CD14-positive monocyte (primary cell): ENCODE measurements at regions not wholly inside any gene's neighbourhood (a gene's known extent, or its start where the extent isn't known, plus 50 kb on each side); places are given as distances from the start of the nearest gene placed in this dataset.

ENCODE experiments used
- DNase-seq, 3 donors: peaks; one replicate each; pipeline ENCODE4 v3.0.0-alpha.2; 2011 to 2022
- H2AFZ ChIP-seq: 2 replicates; pipeline ENCODE4 v1.6.0; 2012; ENCODE audit warnings: mild to moderate bottlenecking, low read depth, low read length, inconsistent platforms; ENCODE audit not compliant: insufficient read depth, poor library complexity, severe bottlenecking
- H3K27ac ChIP-seq, 2 donors: 1 replicate in 1 of 2; 2 replicates in 1 of 2; pipeline ENCODE4 v1.5.1; 2012 to 2013; ENCODE audit warnings: low read length in 2 of 2, control low read depth in 1 of 2, inconsistent platforms in 1 of 2, low read depth in 1 of 2, mild to moderate bottlenecking in 1 of 2
- H3K27me3 ChIP-seq, 2 donors: one replicate each; pipeline versions ENCODE4 v1.6.0 to v1.6.1; 2011 to 2013; ENCODE audit warnings: low read length in 2 of 2; ENCODE audit not compliant: control insufficient read depth in 2 of 2, insufficient read depth in 2 of 2
- H3K36me3 ChIP-seq, 2 donors: replicated peaks in 1 of 2; 1 replicate in 1 of 2; 2 replicates in 1 of 2; pipeline versions ENCODE4 v1.5.1 to v1.6.1; 2012 to 2013; ENCODE audit warnings: low read length in 2 of 2, control low read depth in 1 of 2, inconsistent platforms in 1 of 2, mild to moderate bottlenecking in 1 of 2; ENCODE audit not compliant: insufficient read depth in 2 of 2, control insufficient read depth in 1 of 2
- H3K4me1 ChIP-seq, 2 donors: 1 replicate in 1 of 2; 2 replicates in 1 of 2; pipeline versions ENCODE4 v1.5.1 to v1.6.1; 2012 to 2013; ENCODE audit warnings: low read length in 2 of 2, control low read depth in 1 of 2, inconsistent platforms in 1 of 2, mild to moderate bottlenecking in 1 of 2, moderate library complexity in 1 of 2; ENCODE audit not compliant: insufficient read depth in 2 of 2, control insufficient read depth in 1 of 2
- H3K4me2 ChIP-seq: replicated peaks from 2 replicates; pipeline ENCODE3; 2012; ENCODE audit warnings: low read length, moderate library complexity, mild to moderate bottlenecking; ENCODE audit not compliant: poor library complexity, severe bottlenecking; ENCODE audit errors: extremely low read depth
- H3K4me3 ChIP-seq, 3 experiments: fragments of 200-600 bp in 1 of 3; sonication (generic) in 1 of 3; replicated peaks in 1 of 3; 1 replicate in 2 of 3; 2 replicates in 1 of 3; pipeline ENCODE4 v1.5.1; 2011 to 2013; ENCODE audit warnings: low read length in 3 of 3, mild to moderate bottlenecking in 3 of 3, control low read depth in 2 of 3, low read depth in 2 of 3, inconsistent platforms in 1 of 3, moderate library complexity in 1 of 3
- H3K79me2 ChIP-seq: 2 replicates; pipeline ENCODE4 v1.6.0; 2012; ENCODE audit warnings: mild to moderate bottlenecking, control low read depth, inconsistent platforms, low read length, moderate library complexity; ENCODE audit not compliant: insufficient read depth
- H3K9ac ChIP-seq: 2 replicates; pipeline ENCODE4 v1.6.0; 2017; ENCODE audit warnings: low read length, mild to moderate bottlenecking; ENCODE audit not compliant: insufficient read depth, poor library complexity, severe bottlenecking
- H3K9me3 ChIP-seq, 2 donors: replicated peaks in 1 of 2; 1 replicate in 1 of 2; 2 replicates in 1 of 2; pipeline versions ENCODE4 v1.5.1 to v1.6.1; 2012 to 2013; ENCODE audit warnings: low read length in 2 of 2, control low read depth in 1 of 2; ENCODE audit not compliant: control insufficient read depth in 1 of 2, insufficient read depth in 1 of 2
- H4K20me1 ChIP-seq: 2 replicates; pipeline ENCODE4 v1.6.0; 2012; ENCODE audit warnings: mild to moderate bottlenecking, low read length, control low read depth, moderate library complexity; ENCODE audit not compliant: insufficient read depth
- H3K27ac Mint-ChIP-seq, 7 donors: one replicate each; pipeline ENCODE4 v1.8.0; 2020; ENCODE audit warnings: mild to moderate bottlenecking in 7 of 7, mixed read lengths in 7 of 7, moderate library complexity in 6 of 7, inconsistent platforms in 2 of 7
- H3K27me3 Mint-ChIP-seq, 3 donors: one replicate each; pipeline ENCODE4 v1.8.0; 2021 to 2022; ENCODE audit warnings: low read depth in 3 of 3, mild to moderate bottlenecking in 3 of 3, mixed read lengths in 3 of 3, moderate library complexity in 3 of 3, inconsistent platforms in 1 of 3
- H3K36me3 Mint-ChIP-seq, 2 donors: one replicate each; pipeline ENCODE4 v1.8.0; 2020; ENCODE audit warnings: mixed read lengths in 2 of 2, inconsistent platforms in 1 of 2, mild to moderate bottlenecking in 1 of 2
- H3K4me1 Mint-ChIP-seq: one replicate; pipeline ENCODE4 v1.8.0; 2020; ENCODE audit warnings: mild to moderate bottlenecking, mixed read lengths
- H3K4me3 Mint-ChIP-seq, 2 donors: one replicate each; pipeline ENCODE4 v1.8.0; 2020; ENCODE audit warnings: mild to moderate bottlenecking in 2 of 2, mixed read lengths in 2 of 2, moderate library complexity in 1 of 2
- H3K9me3 Mint-ChIP-seq, 7 donors: one replicate each; pipeline ENCODE4 v1.8.0; 2020 to 2022; ENCODE audit warnings: mixed read lengths in 7 of 7, mild to moderate bottlenecking in 6 of 7, moderate library complexity in 6 of 7, inconsistent platforms in 2 of 7
- WGBS: methylation state at CpG from one replicate; pipeline ENCODE4 v1.1.5; 2013; ENCODE audit warnings: missing lambda C conversion rate; ENCODE audit not compliant: insufficient coverage; 5-methylcytosine and 5-hydroxymethylcytosine counted together
- intact Hi-C, 2 donors: fragments of 100-400 bp; cut with micrococcal nuclease; formaldehyde crosslinking; loops; one replicate each; pipeline versions ENCODE4 v1.15.0 to v1.15.1; 2023
- TF ChIP-seq, protein P1 (sequence below): fragments of 200-600 bp; IDR thresholded peaks from one replicate; pipeline ENCODE4 v1.8.0; 2022; ENCODE audit warnings: antibody characterized with exemption, mild to moderate bottlenecking

GRCh38 chr6:93889713-93890112 is 470.4 kb upstream of the EPHA7 start:
- H3K9ac ChIP-seq: no peak overlapping the region
- Mint-ChIP-seq H3K27me3 (no peaks in the 10 kb centered on the region), H3K36me3 (no peaks in the 10 kb centered on the region), H3K4me1 (no peaks in the 10 kb centered on the region), H3K9me3 (peaks cover 0 to 2% (median 0%) of the 10 kb centered on the region in 7 donors), H3K4me3 (no peak overlapping the region), H3K27ac (no peak overlapping the region)
- H2AFZ ChIP-seq: no peak overlapping the region
- intact Hi-C loops: no loop called here
- no peaks in the 10 kb centered on the region for H3K4me1 ChIP-seq
- TF ChIP-seq, protein P1, sequence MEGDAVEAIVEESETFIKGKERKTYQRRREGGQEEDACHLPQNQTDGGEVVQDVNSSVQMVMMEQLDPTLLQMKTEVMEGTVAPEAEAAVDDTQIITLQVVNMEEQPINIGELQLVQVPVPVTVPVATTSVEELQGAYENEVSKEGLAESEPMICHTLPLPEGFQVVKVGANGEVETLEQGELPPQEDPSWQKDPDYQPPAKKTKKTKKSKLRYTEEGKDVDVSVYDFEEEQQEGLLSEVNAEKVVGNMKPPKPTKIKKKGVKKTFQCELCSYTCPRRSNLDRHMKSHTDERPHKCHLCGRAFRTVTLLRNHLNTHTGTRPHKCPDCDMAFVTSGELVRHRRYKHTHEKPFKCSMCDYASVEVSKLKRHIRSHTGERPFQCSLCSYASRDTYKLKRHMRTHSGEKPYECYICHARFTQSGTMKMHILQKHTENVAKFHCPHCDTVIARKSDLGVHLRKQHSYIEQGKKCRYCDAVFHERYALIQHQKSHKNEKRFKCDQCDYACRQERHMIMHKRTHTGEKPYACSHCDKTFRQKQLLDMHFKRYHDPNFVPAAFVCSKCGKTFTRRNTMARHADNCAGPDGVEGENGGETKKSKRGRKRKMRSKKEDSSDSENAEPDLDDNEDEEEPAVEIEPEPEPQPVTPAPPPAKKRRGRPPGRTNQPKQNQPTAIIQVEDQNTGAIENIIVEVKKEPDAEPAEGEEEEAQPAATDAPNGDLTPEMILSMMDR: no peak
- H3K4me2 ChIP-seq: no peak overlapping the region
- H3K27me3 ChIP-seq: no peaks in the 10 kb centered on the region
- no peaks in the 10 kb centered on the region for H3K79me2 ChIP-seq
- H3K4me3 ChIP-seq: no peak overlapping the region
- H3K27ac ChIP-seq: no peak overlapping the region
- WGBS: no CpG with 5 or more reads among the region's 2 CpGs
- no peak for DNase-seq
- no peaks in the 10 kb centered on the region for H3K9me3 ChIP-seq
- H3K36me3 ChIP-seq: no peaks in the 10 kb centered on the region
- no peaks in the 10 kb centered on the region for H4K20me1 ChIP-seq

DNA sequence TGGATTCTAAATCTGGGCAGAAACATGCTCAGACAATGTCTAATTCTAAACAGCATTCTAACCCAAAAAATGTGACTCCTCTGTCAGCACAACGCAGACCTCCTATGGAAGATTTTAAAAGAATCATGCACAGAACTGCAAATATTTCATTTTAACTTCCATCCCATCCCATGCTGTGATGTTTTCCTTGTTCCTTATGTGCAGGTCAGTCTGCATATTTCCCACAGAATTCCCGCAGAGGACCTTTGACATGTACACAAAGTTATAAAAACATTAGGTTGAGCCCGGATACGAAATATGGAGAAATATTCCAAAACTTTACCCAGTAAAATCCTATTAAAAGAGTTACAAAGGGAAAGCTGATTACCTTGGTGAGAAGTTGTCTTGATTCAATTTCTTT is 467.1 kb upstream of the EPHA7 start:
- intact Hi-C loops: no loop called here
- H3K9ac ChIP-seq: no peak overlapping the region
- H3K27ac Mint-ChIP-seq: no peak overlapping the region
- WGBS: 100% methylated on average over 1 of the region's 4 CpGs
- no peaks in the 10 kb centered on the region for H4K20me1 ChIP-seq
- no peak overlapping the region for H3K4me3 Mint-ChIP-seq
- H3K36me3 Mint-ChIP-seq: no peaks in the 10 kb centered on the region
- no peak overlapping the region for H3K4me2 ChIP-seq
- H3K4me3 ChIP-seq: no peak overlapping the region
- H3K9me3 ChIP-seq: no peaks in the 10 kb centered on the region
- H3K79me2 ChIP-seq: no peaks in the 10 kb centered on the region
- H3K27me3 ChIP-seq: no peaks in the 10 kb centered on the region
- no peak overlapping the region for H3K27ac ChIP-seq
- no peak overlapping the region for H2AFZ ChIP-seq
- H3K4me1 Mint-ChIP-seq: no peaks in the 10 kb centered on the region
- peaks cover 0 to under 1% (median 0%) of the 10 kb centered on the region in 7 donors for H3K9me3 Mint-ChIP-seq
- no peaks in the 10 kb centered on the region for H3K27me3 Mint-ChIP-seq
- no peaks in the 10 kb centered on the region for H3K4me1 ChIP-seq
- TF ChIP-seq, protein P1: no peak
- H3K36me3 ChIP-seq: no peaks in the 10 kb centered on the region
- DNase-seq: no peak
